GM12872 (cell line): ENCODE measurements at regions not wholly inside any gene's neighbourhood (a gene's known extent, or its start where the extent isn't known, plus 50 kb on each side); places are given as distances from the start of the nearest gene placed in this dataset.

Source experiments
- CTCF ChIP-seq: IDR thresholded peaks from 3 replicates; pipeline ENCODE4 v1.5.1; 2011; ENCODE audit warnings: low read depth, mild to moderate bottlenecking, low read length, moderate library complexity; ENCODE audit not compliant: insufficient read depth

- TF ChIP-seq CTCF: no peak
These were observed 185.4 kb downstream of the AASDHPPT start for GRCh38 chr11:106262852-106263251.

GRCh38 chr11:106263527-106263926, 186.1 kb downstream of the AASDHPPT start:
- TF ChIP-seq CTCF: no peak

- TF ChIP-seq CTCF: no peak
These were observed 193.6 kb downstream of the AASDHPPT start for GRCh38 chr11:106271086-106271485.

GRCh38 chr11:106271686-106272085, 194.2 kb downstream of the AASDHPPT start:
- TF ChIP-seq CTCF: no peak

GRCh38 chr11:106275151-106275550, 197.7 kb downstream of the AASDHPPT start:
- no peak for TF ChIP-seq CTCF

- no peak for TF ChIP-seq CTCF
These were observed 198.7 kb downstream of the AASDHPPT start for GRCh38 chr11:106276126-106276525.

- 0 out of 3 replicates have a peak, but pooled peaks have one; percentile 19 for TF ChIP-seq CTCF
These were observed 199.5 kb downstream of the AASDHPPT start for GRCh38 chr11:106276859-106277436.
